ENCODE measurements at regions not wholly inside any gene's neighbourhood (a gene's known extent, or its start where the extent isn't known, plus 50 kb on each side); places are given as distances from the start of the nearest gene placed in this dataset.

DNA sequence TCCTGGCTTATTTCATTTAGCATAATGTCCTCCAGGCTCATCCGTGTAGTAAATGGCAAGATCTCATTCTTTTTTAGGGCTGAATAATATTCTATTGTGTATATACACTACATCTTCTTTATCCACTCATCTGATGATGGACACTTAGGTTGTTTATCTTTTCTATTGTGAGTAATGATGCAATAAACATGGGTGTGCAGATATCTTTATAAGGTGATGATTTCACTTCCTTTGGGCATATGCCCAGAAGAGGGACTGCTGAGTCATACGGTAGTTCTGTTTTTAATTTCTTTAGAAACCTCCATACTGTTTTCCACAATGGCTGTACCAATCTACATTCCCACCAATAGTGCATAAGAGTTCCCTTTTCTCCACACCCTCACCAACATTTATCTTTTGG is 317.6 kb upstream of the CNKSR2 start:
- peaks cover 30% of the 10 kb centered on the region for H3K9me3 Mint-ChIP-seq
- intact Hi-C loops (cut with micrococcal nuclease) = no loop called here
- no peaks in the 10 kb centered on the region for H3K4me1 Mint-ChIP-seq (ENCODE audit: low read depth)
- H3K4me3 Mint-ChIP-seq = no peak overlapping the region
- H3K27me3 Mint-ChIP-seq = no peaks in the 10 kb centered on the region
- no peaks in the 10 kb centered on the region for H3K36me3 Mint-ChIP-seq (ENCODE audit: low read depth)
- no peak overlapping the region for H3K27ac Mint-ChIP-seq

DNA sequence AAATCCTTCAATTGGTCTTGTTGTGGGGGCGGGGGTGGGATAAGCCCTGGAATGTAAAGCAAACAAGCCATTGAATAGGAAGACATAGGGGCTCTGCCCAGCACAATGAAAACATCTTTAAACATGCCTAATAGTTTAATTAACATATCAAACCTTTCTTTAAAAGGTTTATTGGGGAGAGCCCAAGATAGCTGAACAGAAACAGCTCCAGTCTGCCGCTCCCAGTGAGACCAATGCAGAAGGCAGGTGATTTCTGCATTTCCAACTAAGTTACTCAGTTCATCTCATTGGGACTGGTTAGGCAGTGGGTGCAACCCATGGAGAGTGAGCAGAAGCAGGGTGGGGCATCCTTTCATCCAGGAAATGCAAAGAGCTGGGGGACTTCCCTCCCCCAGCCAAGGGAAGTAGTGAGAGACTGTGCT is 327.2 kb upstream of the CNKSR2 start:
- Mint-ChIP-seq H3K9me3 (no peaks in the 10 kb centered on the region), H3K27me3 (no peaks in the 10 kb centered on the region), H3K4me1 (ENCODE audit: low read depth) (no peaks in the 10 kb centered on the region), H3K4me3 (no peak overlapping the region), H3K27ac (no peak overlapping the region), H3K36me3 (ENCODE audit: low read depth) (no peaks in the 10 kb centered on the region)
- intact Hi-C loops (cut with micrococcal nuclease) = no loop called here

DNA sequence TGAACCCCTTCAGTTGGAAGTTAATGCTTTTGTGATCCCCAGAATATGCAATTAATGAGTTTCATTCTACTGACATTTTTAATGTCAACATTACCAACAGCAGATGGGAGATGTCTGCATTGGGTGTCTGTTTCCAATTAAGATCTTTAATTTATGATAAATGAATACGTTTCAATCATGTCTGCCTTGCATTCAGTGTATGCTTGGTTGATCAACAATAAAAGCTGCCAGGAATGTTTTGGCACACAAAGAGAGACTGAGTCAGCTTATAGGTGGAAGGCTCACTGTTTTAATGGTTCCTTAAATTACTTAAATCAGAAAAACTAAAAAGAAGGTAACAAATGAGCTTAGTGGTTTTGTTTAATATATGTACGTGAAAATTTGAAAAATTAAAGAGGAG is 359.9 kb upstream of the CNKSR2 start:
- intact Hi-C loops (cut with micrococcal nuclease) = no loop called here
- no peaks in the 10 kb centered on the region for H3K4me1 Mint-ChIP-seq (ENCODE audit: low read depth)
- H3K9me3 Mint-ChIP-seq = no peaks in the 10 kb centered on the region
- no peaks in the 10 kb centered on the region for H3K27me3 Mint-ChIP-seq
- H3K27ac Mint-ChIP-seq = no peak overlapping the region
- H3K4me3 Mint-ChIP-seq = no peak overlapping the region
- no peaks in the 10 kb centered on the region for H3K36me3 Mint-ChIP-seq (ENCODE audit: low read depth)

DNA sequence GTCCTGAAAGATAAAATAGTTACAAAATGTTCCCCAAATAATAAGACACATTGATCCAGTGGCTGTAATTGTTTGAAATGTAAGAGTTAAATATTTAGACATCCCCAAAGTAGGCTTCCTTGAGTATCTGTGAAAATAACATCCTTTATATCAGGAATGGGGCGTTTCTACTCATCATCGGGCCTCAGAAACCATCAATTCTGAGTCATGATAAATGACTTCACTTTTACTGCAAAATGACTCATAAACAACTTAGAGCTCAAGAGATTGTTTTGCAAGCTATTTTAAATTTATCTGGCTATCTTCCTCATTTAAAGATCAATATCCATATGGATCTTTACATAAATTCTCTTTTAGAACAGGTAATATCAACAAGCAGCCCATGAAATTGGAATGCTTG is 369.4 kb upstream of the CNKSR2 start:
- H3K4me1 Mint-ChIP-seq (ENCODE audit: low read depth) = no peaks in the 10 kb centered on the region
- H3K4me3 Mint-ChIP-seq = no peak overlapping the region
- no peaks in the 10 kb centered on the region for H3K9me3 Mint-ChIP-seq
- no peak overlapping the region for H3K27ac Mint-ChIP-seq
- H3K27me3 Mint-ChIP-seq = no peaks in the 10 kb centered on the region
- intact Hi-C loops (cut with micrococcal nuclease) = no loop called here
- H3K36me3 Mint-ChIP-seq (ENCODE audit: low read depth) = no peaks in the 10 kb centered on the region

DNA sequence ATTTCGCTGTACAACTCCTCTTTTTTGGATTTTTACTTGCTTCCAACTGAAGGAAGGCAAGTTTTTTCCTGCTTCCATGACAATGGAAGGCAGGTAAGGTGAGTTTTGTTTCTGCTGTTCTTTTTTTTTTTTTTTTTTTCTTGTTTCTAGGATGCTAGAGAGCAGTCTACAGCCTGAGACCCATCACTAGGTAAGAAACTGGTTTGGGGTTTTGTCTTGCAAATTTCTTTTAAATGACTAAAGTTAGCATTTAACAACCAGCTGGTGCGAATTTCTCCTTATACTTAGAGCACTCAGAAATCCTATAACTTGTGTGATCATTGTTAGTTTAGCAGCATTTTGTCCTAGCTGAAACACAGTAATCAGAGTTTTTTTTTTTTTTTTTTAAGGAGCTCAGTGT is 378.4 kb upstream of the CNKSR2 start:
- H3K36me3 Mint-ChIP-seq (ENCODE audit: low read depth) = no peaks in the 10 kb centered on the region
- intact Hi-C loops (cut with micrococcal nuclease) = no loop called here
- no peaks in the 10 kb centered on the region for H3K27me3 Mint-ChIP-seq
- H3K9me3 Mint-ChIP-seq = no peaks in the 10 kb centered on the region
- H3K27ac Mint-ChIP-seq = no peak overlapping the region
- H3K4me3 Mint-ChIP-seq = no peak overlapping the region
- no peaks in the 10 kb centered on the region for H3K4me1 Mint-ChIP-seq (ENCODE audit: low read depth)

DNA sequence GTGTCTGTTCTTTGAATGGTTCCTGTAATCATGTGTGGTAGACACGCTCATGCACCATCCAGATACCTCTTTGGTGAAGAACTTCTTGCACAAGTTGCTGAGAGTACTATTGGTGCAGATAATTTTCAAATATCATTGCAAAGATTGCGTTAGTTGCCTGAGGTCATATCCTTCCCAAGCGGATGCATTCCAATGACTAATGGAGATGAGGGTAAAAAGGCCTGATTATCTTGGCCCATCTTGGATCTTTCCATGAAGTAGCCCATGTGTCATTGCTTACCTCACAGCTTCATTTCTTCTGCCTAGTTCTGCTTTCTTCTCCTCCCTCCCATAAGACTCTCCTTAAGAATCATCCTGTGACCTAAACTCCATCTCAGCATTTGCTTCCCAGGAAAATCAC is 384.9 kb upstream of the CNKSR2 start:
- H3K27ac Mint-ChIP-seq = no peak overlapping the region
- H3K4me1 Mint-ChIP-seq (ENCODE audit: low read depth) = no peaks in the 10 kb centered on the region

DNA sequence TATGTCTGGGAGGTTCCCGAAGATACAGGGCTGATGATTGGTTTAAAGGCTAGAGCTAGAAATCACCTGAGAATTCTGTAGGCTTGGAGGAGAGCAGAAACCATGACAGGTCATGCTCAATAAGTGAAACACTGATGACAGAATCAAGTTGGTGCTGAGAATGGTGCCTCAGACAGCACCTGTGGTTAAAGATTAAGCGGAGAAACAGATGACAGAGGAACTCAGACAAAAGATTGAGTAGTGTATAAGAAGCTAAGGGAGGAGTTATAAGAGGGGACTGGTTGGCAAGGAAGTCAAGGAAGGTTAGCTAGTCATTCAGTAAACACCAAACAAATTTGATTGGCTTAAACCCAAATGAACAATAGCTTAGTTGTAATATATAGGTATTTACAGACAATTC is 385.4 kb upstream of the CNKSR2 start:
- Mint-ChIP-seq H3K36me3 (ENCODE audit: low read depth) (no peaks in the 10 kb centered on the region), H3K27me3 (no peaks in the 10 kb centered on the region), H3K4me1 (ENCODE audit: low read depth) (no peaks in the 10 kb centered on the region), H3K4me3 (no peak overlapping the region), H3K9me3 (no peaks in the 10 kb centered on the region), H3K27ac (no peak overlapping the region)
- intact Hi-C loops (cut with micrococcal nuclease) = no loop called here

More for the DNA sequence above, 384.9 kb upstream of the CNKSR2 start:
- no peaks in the 10 kb centered on the region for H3K27me3 Mint-ChIP-seq
- H3K4me3 Mint-ChIP-seq = no peak overlapping the region
- H3K9me3 Mint-ChIP-seq = no peaks in the 10 kb centered on the region
- intact Hi-C loops (cut with micrococcal nuclease) = no loop called here
- H3K36me3 Mint-ChIP-seq (ENCODE audit: low read depth) = no peaks in the 10 kb centered on the region

DNA sequence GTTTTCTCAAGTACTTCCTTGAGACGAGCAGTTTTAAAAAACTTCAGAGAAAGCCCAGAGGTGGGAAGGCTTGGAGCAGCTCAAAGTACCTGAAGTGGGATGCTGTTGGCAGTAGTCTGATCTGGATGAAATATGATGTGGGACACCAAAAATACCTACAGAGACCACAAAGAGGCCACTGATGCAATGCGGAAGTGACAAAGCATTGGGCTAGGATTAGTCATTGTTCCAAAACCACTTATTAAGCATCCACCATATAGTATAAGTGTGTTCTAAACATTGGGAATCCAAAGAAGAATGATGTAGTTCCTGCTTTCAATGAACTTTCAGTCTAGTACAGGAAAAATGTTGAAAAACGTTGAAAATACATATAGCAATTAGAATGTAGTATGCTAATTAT is 386.1 kb upstream of the CNKSR2 start:
- H3K4me3 Mint-ChIP-seq = no peak overlapping the region
- no peaks in the 10 kb centered on the region for H3K36me3 Mint-ChIP-seq (ENCODE audit: low read depth)
- intact Hi-C loops (cut with micrococcal nuclease) = no loop called here
- H3K27me3 Mint-ChIP-seq = no peaks in the 10 kb centered on the region
- no peak overlapping the region for H3K27ac Mint-ChIP-seq
- no peaks in the 10 kb centered on the region for H3K4me1 Mint-ChIP-seq (ENCODE audit: low read depth)
- H3K9me3 Mint-ChIP-seq = no peaks in the 10 kb centered on the region

DNA sequence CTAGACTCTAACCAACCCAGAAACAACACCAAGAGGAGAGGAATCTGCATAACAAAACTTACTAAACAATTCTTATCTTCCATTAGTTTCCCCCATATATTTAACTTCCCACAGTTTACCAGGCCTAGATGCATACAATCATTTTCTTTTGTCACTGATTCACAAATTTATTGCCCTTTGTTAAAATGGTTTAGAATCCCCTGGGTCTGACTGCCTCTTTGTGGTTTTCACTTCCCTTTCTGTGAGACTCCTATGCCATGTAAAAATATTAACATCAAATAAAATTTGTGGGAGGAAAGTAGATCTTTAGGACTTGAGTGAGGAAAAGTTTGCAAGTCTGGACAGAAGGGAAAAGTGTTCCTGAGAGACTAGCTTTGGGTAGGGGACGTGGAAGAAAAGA is 393.8 kb upstream of the CNKSR2 start:
- no peak overlapping the region for H3K4me3 Mint-ChIP-seq
- H3K36me3 Mint-ChIP-seq (ENCODE audit: low read depth) = no peaks in the 10 kb centered on the region
- no peaks in the 10 kb centered on the region for H3K4me1 Mint-ChIP-seq (ENCODE audit: low read depth)
- no peak overlapping the region for H3K27ac Mint-ChIP-seq
- intact Hi-C loops (cut with micrococcal nuclease) = no loop called here
- no peaks in the 10 kb centered on the region for H3K27me3 Mint-ChIP-seq
- peaks cover 17% of the 10 kb centered on the region for H3K9me3 Mint-ChIP-seq

DNA sequence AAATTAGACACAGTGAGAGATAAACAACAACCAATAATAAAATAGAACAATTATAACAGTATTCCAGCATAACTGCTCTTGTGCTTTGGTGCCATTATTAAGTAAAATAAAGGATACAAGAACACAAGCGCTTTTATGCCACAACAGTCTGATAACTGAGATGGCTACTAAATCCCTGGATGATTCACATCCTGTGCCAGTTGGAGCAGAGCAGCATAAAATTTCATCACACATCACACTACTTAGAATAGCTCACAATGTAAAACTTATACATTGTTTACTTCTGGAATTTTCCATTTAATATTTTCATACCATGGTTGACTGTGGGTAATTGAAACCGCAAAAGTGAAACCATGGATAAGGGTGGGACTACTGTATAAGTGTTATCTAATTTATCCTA is 399.9 kb upstream of the CNKSR2 start:
- intact Hi-C loops (cut with micrococcal nuclease) = no loop called here
- H3K36me3 Mint-ChIP-seq (ENCODE audit: low read depth) = no peaks in the 10 kb centered on the region
- H3K9me3 Mint-ChIP-seq = no peaks in the 10 kb centered on the region
- H3K4me3 Mint-ChIP-seq = no peak overlapping the region
- no peaks in the 10 kb centered on the region for H3K27me3 Mint-ChIP-seq
- no peak overlapping the region for H3K27ac Mint-ChIP-seq
- no peaks in the 10 kb centered on the region for H3K4me1 Mint-ChIP-seq (ENCODE audit: low read depth)

DNA sequence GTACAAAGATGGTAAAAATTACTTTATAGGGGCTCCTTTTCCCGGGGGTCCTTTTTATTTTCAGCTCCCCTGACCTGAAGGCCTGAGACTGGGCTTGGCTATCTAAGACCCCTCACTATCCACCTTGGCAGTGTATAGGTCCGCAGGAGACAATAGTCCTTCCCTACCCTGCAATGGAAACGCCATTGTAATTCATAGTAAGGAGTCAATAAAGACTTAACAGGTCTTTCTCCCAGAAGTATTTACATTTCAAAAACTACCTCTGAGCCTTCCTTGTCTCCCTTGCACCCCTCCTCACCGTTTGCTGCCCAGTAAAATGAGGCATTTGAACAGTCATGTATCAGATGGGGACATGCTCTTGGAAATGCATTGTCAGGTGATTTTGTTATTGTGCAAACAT is 401.2 kb upstream of the CNKSR2 start:
- no peak overlapping the region for H3K27ac Mint-ChIP-seq
- no peaks in the 10 kb centered on the region for H3K27me3 Mint-ChIP-seq
- H3K4me1 Mint-ChIP-seq (ENCODE audit: low read depth) = no peaks in the 10 kb centered on the region
- no peaks in the 10 kb centered on the region for H3K9me3 Mint-ChIP-seq
- no peak overlapping the region for H3K4me3 Mint-ChIP-seq
- intact Hi-C loops (cut with micrococcal nuclease) = no loop called here
- no peaks in the 10 kb centered on the region for H3K36me3 Mint-ChIP-seq (ENCODE audit: low read depth)

DNA sequence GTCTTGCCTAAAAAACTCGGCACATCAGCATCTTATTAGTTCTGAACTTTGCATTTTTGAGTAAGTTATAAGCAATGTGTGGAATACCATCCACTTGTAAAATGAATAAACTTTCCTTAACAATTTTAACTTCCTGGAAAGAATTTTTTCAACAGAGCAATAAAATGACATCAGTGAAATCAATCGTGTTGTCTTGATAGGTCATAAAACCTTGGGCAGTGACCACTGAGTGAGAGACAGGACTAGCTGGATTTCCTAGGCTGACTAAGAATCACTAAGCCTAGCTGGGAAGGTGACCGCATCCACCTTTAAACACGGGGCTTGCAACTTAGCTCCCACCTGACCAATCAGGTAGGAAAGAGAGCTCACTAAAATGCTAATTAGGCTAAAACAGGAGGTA is 403.0 kb upstream of the CNKSR2 start:
- no peaks in the 10 kb centered on the region for H3K36me3 Mint-ChIP-seq (ENCODE audit: low read depth)
- no peak overlapping the region for H3K4me3 Mint-ChIP-seq
- H3K27ac Mint-ChIP-seq = no peak overlapping the region
- intact Hi-C loops (cut with micrococcal nuclease) = no loop called here
- H3K27me3 Mint-ChIP-seq = no peaks in the 10 kb centered on the region
- no peaks in the 10 kb centered on the region for H3K4me1 Mint-ChIP-seq (ENCODE audit: low read depth)
- no peaks in the 10 kb centered on the region for H3K9me3 Mint-ChIP-seq

DNA sequence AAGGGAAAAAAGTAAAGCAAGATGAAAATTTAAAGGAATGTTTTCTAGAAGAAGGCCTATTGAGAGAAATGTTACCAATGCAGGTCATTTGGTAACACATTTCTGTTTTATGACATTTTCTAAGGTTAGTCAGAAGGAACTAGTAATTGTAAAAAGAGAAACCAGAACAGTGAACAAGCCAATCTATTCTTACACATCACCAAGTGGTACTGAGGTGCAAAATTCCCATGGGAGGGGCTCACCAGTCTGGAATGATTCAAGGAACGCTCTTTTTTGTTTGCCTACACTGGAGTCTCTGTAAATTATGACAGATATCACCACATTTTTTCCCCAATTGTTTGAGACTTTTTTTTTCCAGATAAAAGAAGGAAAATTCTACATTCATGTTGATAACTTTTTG is 404.7 kb upstream of the CNKSR2 start:
- Mint-ChIP-seq H3K9me3 (no peaks in the 10 kb centered on the region), H3K4me1 (ENCODE audit: low read depth) (no peaks in the 10 kb centered on the region)

DNA sequence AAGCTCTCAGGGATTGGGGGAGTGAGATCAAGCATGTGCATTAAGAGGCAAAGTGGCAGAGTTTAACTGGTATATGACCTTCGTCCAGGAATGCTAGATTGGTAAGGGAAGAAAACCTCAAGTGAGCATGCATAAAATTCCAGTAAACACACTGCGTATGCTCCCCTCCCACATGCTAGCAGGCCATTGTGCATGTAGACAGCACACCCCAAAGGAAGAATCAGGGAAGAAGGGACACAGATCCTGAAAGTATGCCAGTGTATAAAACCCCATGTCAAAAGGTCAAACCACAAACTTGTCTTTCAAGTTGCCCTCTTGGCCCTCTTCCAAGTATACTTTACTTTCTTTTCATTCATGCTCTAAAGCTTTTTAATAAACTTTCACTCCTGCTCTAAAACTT is 405.2 kb upstream of the CNKSR2 start:
- intact Hi-C loops (cut with micrococcal nuclease) = no loop called here
- Mint-ChIP-seq H3K27ac (no peak overlapping the region), H3K9me3 (no peaks in the 10 kb centered on the region), H3K4me3 (no peak overlapping the region), H3K36me3 (ENCODE audit: low read depth) (no peaks in the 10 kb centered on the region), H3K4me1 (ENCODE audit: low read depth) (no peaks in the 10 kb centered on the region), H3K27me3 (no peaks in the 10 kb centered on the region)

More for the DNA sequence above, 404.7 kb upstream of the CNKSR2 start:
- intact Hi-C loops (cut with micrococcal nuclease) = no loop called here
- Mint-ChIP-seq H3K27ac (no peak overlapping the region), H3K4me3 (no peak overlapping the region), H3K27me3 (no peaks in the 10 kb centered on the region), H3K36me3 (ENCODE audit: low read depth) (no peaks in the 10 kb centered on the region)

DNA sequence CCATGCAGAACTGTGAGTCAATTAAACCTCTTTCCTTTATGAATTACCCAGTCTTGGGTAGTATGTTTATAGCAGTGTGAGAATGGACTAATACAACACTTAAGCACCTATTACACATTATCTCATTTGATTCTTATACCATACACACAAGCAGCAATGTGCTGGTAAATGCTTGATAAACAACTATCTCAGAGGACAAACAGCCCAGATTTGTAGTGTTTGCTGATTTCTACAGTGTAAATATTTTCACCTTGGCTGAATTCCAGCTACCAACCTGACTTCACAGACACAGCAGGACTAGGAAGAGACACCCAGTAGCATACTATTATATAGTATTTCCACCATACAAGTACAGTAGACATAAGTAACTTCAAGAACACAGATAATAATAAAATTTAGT is 406.5 kb upstream of the CNKSR2 start:
- no peaks in the 10 kb centered on the region for H3K27me3 Mint-ChIP-seq
- H3K9me3 Mint-ChIP-seq = no peaks in the 10 kb centered on the region
- no peaks in the 10 kb centered on the region for H3K36me3 Mint-ChIP-seq (ENCODE audit: low read depth)
- intact Hi-C loops (cut with micrococcal nuclease) = no loop called here
- no peak overlapping the region for H3K4me3 Mint-ChIP-seq
- H3K27ac Mint-ChIP-seq = no peak overlapping the region
- no peaks in the 10 kb centered on the region for H3K4me1 Mint-ChIP-seq (ENCODE audit: low read depth)

Data from dendritic cell treated with granulocyte-macrophage colony-stimulating factor and Interleukin-4, amounts not matched to agents 40 ng/mL and 50 ng/mL, for 4 days (primary cell).